ENCODE measurements at regions not wholly inside any gene's neighbourhood (a gene's known extent, or its start where the extent isn't known, plus 50 kb on each side); places are given as distances from the start of the nearest gene placed in this dataset.
"Not testable (repeated sequence)": the region's sequence is repeated elsewhere in the genome, so short reads cannot be mapped to it uniquely, and the experiment has no call there.

GRCh38 chr6:142637624-142638351, 307.2 kb downstream of the HIVEP2 start:
- no peak for DNase-seq (ENCODE audit: low read depth)

GRCh38 chr6:142642651-142643050, 302.3 kb downstream of the HIVEP2 start:
- DNase-seq (ENCODE audit: low read depth), result no peak

- no peak for DNase-seq (ENCODE audit: low read depth)
Observed at GRCh38 chr6:142644866-142645265, 300.1 kb downstream of the HIVEP2 start.

GRCh38 chr6:142645663-142646062, 299.3 kb downstream of the HIVEP2 start:
- no peak for DNase-seq (ENCODE audit: low read depth)

- DNase-seq (ENCODE audit: low read depth), result no peak
Observed at GRCh38 chr6:142647449-142648035, 297.4 kb downstream of the HIVEP2 start.

GRCh38 chr6:142648036-142648451, 296.9 kb downstream of the HIVEP2 start:
- DNase-seq (ENCODE audit: low read depth), result no peak

GRCh38 chr6:142648526-142648925, 296.4 kb downstream of the HIVEP2 start:
- no peak for DNase-seq (ENCODE audit: low read depth)

GRCh38 chr6:142649438-142650234, 295.3 kb downstream of the HIVEP2 start:
- DNase-seq (ENCODE audit: low read depth), result not testable (repeated sequence)

- DNase-seq (ENCODE audit: low read depth), result no peak
Observed at GRCh38 chr6:142651384-142651783, 293.6 kb downstream of the HIVEP2 start.

GRCh38 chr6:142653710-142654420, 291.1 kb downstream of the HIVEP2 start:
- DNase-seq (ENCODE audit: low read depth), result no peak

GRCh38 chr6:142659661-142660060, 285.3 kb downstream of the HIVEP2 start:
- DNase-seq (ENCODE audit: low read depth), result no peak

- no peak for DNase-seq (ENCODE audit: low read depth)
Observed at GRCh38 chr6:142665393-142665792, 279.6 kb downstream of the HIVEP2 start.

- no peak for DNase-seq (ENCODE audit: low read depth)
Observed at GRCh38 chr6:142666599-142667185, 278.3 kb downstream of the HIVEP2 start.

GRCh38 chr6:142669471-142670351, 275.3 kb downstream of the HIVEP2 start:
- DNase-seq (ENCODE audit: low read depth), result no peak

- DNase-seq (ENCODE audit: low read depth), result no peak
Observed at GRCh38 chr6:142671791-142672190, 273.2 kb downstream of the HIVEP2 start.

- no peak for DNase-seq (ENCODE audit: low read depth)
Observed at GRCh38 chr6:142675517-142675916, 269.5 kb downstream of the HIVEP2 start.

GRCh38 chr6:142676027-142676443, 268.9 kb downstream of the HIVEP2 start:
- no peak for DNase-seq (ENCODE audit: low read depth)

GRCh38 chr6:142676647-142677192, 268.3 kb downstream of the HIVEP2 start:
- no peak for DNase-seq (ENCODE audit: low read depth)

- DNase-seq (ENCODE audit: low read depth), result no peak
Observed at GRCh38 chr6:142679907-142680700, 264.9 kb downstream of the HIVEP2 start.

- DNase-seq (ENCODE audit: low read depth), result no peak
Observed at GRCh38 chr6:142681099-142681498, 263.9 kb downstream of the HIVEP2 start.

Data from fibroblast of the conjunctiva (primary cell).